ENCODE measurements at regions not wholly inside any gene's neighbourhood (a gene's known extent, or its start where the extent isn't known, plus 50 kb on each side); places are given as distances from the start of the nearest gene placed in this dataset.

DNA sequence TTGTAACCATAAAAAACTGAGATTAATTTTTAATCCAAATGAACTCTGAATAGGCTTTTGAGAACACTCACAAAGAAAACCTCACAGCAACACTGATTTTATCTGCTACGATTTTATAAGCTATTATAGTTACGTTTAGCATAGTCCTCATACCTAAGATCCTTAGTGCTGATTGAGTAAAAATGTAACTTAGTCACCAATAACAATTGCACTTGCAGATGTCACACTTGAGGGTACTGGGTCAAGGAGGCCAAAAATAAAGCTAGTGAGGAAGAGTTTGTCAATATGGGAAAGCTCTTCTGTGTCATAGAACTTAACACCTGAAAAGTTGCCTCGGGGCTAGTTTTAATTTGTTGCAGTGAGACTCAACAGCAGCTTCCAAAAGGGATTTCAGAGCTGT lies 706.5 kb upstream of the FAM98A start:
- ChIA-PET POLR2A (no interaction called here), CTCF (no interaction called here)
- Histone ChIP-seq H3K36me3 (ENCODE audit: control insufficient read depth, insufficient read depth, low read length) (no peaks in the 10 kb centered on the region), H3K4me1 (no peaks in the 10 kb centered on the region), H3K27me3 (replicated peaks; ENCODE audit: control insufficient read depth, insufficient read depth, low read length) (no peaks in the 10 kb centered on the region), H3K9me3 (no peaks in the 10 kb centered on the region), H3K4me3 (ENCODE audit: low read depth, low read length) (no peak overlapping the region)
- BruUV-seq (replicated peaks) = no TSS peak
- intact Hi-C loops (cut with micrococcal nuclease; ENCODE audit: unreplicated experiment) = no loop called here
- no peaks in the 10 kb centered on the region for H3K27me3 Mint-ChIP-seq (ENCODE audit: insufficient read depth, unreplicated experiment)
- no peak overlapping the region for H3K27ac Mint-ChIP-seq (ENCODE audit: unreplicated experiment)
- no peaks in the 10 kb centered on the region for H3K4me1 Mint-ChIP-seq (ENCODE audit: low read depth, unreplicated experiment)
- TF ChIP-seq, protein P1, sequence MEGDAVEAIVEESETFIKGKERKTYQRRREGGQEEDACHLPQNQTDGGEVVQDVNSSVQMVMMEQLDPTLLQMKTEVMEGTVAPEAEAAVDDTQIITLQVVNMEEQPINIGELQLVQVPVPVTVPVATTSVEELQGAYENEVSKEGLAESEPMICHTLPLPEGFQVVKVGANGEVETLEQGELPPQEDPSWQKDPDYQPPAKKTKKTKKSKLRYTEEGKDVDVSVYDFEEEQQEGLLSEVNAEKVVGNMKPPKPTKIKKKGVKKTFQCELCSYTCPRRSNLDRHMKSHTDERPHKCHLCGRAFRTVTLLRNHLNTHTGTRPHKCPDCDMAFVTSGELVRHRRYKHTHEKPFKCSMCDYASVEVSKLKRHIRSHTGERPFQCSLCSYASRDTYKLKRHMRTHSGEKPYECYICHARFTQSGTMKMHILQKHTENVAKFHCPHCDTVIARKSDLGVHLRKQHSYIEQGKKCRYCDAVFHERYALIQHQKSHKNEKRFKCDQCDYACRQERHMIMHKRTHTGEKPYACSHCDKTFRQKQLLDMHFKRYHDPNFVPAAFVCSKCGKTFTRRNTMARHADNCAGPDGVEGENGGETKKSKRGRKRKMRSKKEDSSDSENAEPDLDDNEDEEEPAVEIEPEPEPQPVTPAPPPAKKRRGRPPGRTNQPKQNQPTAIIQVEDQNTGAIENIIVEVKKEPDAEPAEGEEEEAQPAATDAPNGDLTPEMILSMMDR (IDR thresholded peaks at IDR 0.05; ENCODE audit: insufficient read depth in 1 of 2, low read depth in 1 of 2, low read length in 1 of 2, severe bottlenecking in 1 of 2, unreplicated experiment in 1 of 2) = no peak
- no peak overlapping the region for H3K4me3 Mint-ChIP-seq (ENCODE audit: unreplicated experiment)
- no peaks in the 10 kb centered on the region for H3K9me3 Mint-ChIP-seq (ENCODE audit: unreplicated experiment)
- H3K36me3 Mint-ChIP-seq (ENCODE audit: insufficient read depth, unreplicated experiment) = no peaks in the 10 kb centered on the region
- no peak for DNase-seq

DNA sequence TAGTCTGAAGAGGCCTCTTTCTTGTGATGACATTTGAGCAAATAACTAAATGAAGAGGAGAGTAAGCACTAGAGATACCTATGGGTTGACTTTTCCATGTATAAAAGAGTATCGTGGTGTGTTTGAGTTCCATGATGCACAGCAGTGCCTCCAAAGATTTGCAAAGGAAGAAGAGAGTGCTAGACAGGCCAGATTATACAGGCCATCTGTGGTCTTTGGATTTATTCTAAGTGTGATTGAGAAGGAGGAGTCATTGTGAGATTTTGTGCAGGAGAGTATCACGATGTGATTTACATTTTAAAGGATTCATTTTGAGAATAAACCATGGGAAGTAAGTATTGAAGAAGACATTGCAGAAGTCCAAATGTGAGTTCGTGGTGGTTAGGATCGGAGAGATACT lies 695.9 kb upstream of the FAM98A start:
- TF ChIP-seq, protein P1 (IDR thresholded peaks at IDR 0.05; ENCODE audit: insufficient read depth in 1 of 2, low read depth in 1 of 2, low read length in 1 of 2, severe bottlenecking in 1 of 2, unreplicated experiment in 1 of 2) = no peak
- Histone ChIP-seq H3K4me3 (ENCODE audit: low read depth, low read length) (no peak overlapping the region), H3K4me1 (no peaks in the 10 kb centered on the region), H3K27me3 (replicated peaks; ENCODE audit: control insufficient read depth, insufficient read depth, low read length) (no peaks in the 10 kb centered on the region), H3K9me3 (no peaks in the 10 kb centered on the region), H3K36me3 (ENCODE audit: control insufficient read depth, insufficient read depth, low read length) (no peaks in the 10 kb centered on the region)
- Mint-ChIP-seq H3K4me3 (ENCODE audit: unreplicated experiment) (no peak overlapping the region), H3K27me3 (ENCODE audit: insufficient read depth, unreplicated experiment) (no peaks in the 10 kb centered on the region), H3K27ac (ENCODE audit: unreplicated experiment) (no peak overlapping the region), H3K36me3 (ENCODE audit: insufficient read depth, unreplicated experiment) (no peaks in the 10 kb centered on the region), H3K4me1 (ENCODE audit: low read depth, unreplicated experiment) (no peaks in the 10 kb centered on the region), H3K9me3 (ENCODE audit: unreplicated experiment) (no peaks in the 10 kb centered on the region)
- BruUV-seq (replicated peaks) = no TSS peak
- CTCF ChIA-PET = no interaction called here
- DNase-seq = no peak
- POLR2A ChIA-PET = no interaction called here
- intact Hi-C loops (cut with micrococcal nuclease; ENCODE audit: unreplicated experiment) = no loop called here

DNA sequence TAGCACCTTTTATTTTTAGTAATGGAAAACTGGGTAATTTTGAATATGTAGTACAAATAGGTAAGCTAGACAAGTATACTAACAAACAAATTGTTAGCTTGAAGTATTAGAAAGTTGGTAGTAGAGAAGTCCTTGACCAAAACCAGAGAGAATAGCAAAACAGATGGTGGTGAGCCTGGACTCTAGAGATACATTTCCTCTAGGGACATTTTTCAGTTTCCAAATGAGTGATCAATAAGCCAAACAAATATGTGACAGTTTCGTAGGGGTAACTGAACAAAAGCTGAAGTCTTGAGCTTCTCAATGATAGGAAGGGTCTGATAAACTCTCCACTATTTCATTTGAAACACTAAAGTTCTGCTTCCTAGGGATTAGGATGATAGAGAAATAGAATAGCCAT lies 692.0 kb upstream of the FAM98A start:
- Histone ChIP-seq H3K4me1 (no peaks in the 10 kb centered on the region), H3K36me3 (ENCODE audit: control insufficient read depth, insufficient read depth, low read length) (no peaks in the 10 kb centered on the region), H3K9me3 (no peaks in the 10 kb centered on the region), H3K4me3 (ENCODE audit: low read depth, low read length) (no peak overlapping the region), H3K27me3 (replicated peaks; ENCODE audit: control insufficient read depth, insufficient read depth, low read length) (no peaks in the 10 kb centered on the region)
- H3K36me3 Mint-ChIP-seq (ENCODE audit: insufficient read depth, unreplicated experiment) = no peaks in the 10 kb centered on the region
- H3K27ac Mint-ChIP-seq (ENCODE audit: unreplicated experiment) = no peak overlapping the region
- no peak overlapping the region for H3K4me3 Mint-ChIP-seq (ENCODE audit: unreplicated experiment)
- intact Hi-C loops (cut with micrococcal nuclease; ENCODE audit: unreplicated experiment) = no loop called here
- no peak for DNase-seq
- ChIA-PET POLR2A (no interaction called here), CTCF (no interaction called here)
- TF ChIP-seq, protein P1 (IDR thresholded peaks at IDR 0.05; ENCODE audit: insufficient read depth in 1 of 2, low read depth in 1 of 2, low read length in 1 of 2, severe bottlenecking in 1 of 2, unreplicated experiment in 1 of 2) = no peak
- no TSS peak for BruUV-seq (replicated peaks)
- peaks cover 11% of the 10 kb centered on the region for H3K9me3 Mint-ChIP-seq (ENCODE audit: unreplicated experiment)
- H3K27me3 Mint-ChIP-seq (ENCODE audit: insufficient read depth, unreplicated experiment) = peaks cover 4% of the 10 kb centered on the region
- no peaks in the 10 kb centered on the region for H3K4me1 Mint-ChIP-seq (ENCODE audit: low read depth, unreplicated experiment)

All from Caco-2 (cell line).